ENCODE measurements at regions not wholly inside any gene's neighbourhood (a gene's known extent, or its start where the extent isn't known, plus 50 kb on each side); places are given as distances from the start of the nearest gene placed in this dataset.

- DNase-seq (ENCODE audit: low spot score): no peak
Measured at GRCh38 chr2:188922191-188922590, 52.0 kb upstream of the COL3A1 start.

All from AG08396 (cell line).